ENCODE measurements at regions not wholly inside any gene's neighbourhood (a gene's known extent, or its start where the extent isn't known, plus 50 kb on each side); places are given as distances from the start of the nearest gene placed in this dataset.

DNA sequence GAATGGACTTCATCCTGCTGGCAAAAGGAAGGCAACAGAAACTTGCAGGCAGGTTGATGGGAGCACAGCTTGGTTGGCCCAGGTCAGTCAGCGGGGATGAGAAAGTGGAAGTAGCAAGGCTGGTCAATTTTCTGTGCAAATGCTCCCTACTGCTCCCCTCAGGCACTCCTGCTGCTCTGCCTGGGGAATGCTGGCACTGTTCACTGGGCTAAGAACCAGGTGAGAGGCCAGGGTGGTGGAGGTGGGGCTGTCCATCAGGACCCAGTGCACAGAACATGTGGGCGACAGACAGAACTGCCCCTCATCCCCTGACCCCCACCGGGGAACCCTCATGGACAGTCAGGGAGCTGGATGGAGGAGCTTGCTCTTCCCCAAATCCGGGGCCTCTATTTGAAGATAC is 593.1 kb downstream of the IRX1 start:
- intact Hi-C loops (cut with DNase I; ENCODE audit: low total_unique reads) = no loop called here
- no peak for TF ChIP-seq POLR2A (IDR thresholded peaks at IDR 0.05)
- TF ChIP-seq, protein P1, sequence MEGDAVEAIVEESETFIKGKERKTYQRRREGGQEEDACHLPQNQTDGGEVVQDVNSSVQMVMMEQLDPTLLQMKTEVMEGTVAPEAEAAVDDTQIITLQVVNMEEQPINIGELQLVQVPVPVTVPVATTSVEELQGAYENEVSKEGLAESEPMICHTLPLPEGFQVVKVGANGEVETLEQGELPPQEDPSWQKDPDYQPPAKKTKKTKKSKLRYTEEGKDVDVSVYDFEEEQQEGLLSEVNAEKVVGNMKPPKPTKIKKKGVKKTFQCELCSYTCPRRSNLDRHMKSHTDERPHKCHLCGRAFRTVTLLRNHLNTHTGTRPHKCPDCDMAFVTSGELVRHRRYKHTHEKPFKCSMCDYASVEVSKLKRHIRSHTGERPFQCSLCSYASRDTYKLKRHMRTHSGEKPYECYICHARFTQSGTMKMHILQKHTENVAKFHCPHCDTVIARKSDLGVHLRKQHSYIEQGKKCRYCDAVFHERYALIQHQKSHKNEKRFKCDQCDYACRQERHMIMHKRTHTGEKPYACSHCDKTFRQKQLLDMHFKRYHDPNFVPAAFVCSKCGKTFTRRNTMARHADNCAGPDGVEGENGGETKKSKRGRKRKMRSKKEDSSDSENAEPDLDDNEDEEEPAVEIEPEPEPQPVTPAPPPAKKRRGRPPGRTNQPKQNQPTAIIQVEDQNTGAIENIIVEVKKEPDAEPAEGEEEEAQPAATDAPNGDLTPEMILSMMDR (IDR thresholded peaks at IDR 0.05) = no peak
- DNase-seq (ENCODE audit: low spot score in 2 of 2) = no peak
- H3K4me3 ChIP-seq (ENCODE audit: low read depth, poor library complexity, severe bottlenecking) = no peak overlapping the region
- 87 to 92% methylated on average over 4 of the region's 4 CpGs for WGBS, 2 donors

- no peak overlapping the region for H3K4me3 ChIP-seq (ENCODE audit: low read depth, poor library complexity, severe bottlenecking)
- intact Hi-C loops (cut with DNase I; ENCODE audit: low total_unique reads) = no loop called here
- DNase-seq (ENCODE audit: low spot score in 2 of 2) = no peak
- TF ChIP-seq, protein P1 (IDR thresholded peaks at IDR 0.05) = no peak
- TF ChIP-seq POLR2A (IDR thresholded peaks at IDR 0.05) = no peak
- WGBS, 2 donors = 40 to 57% methylated on average over 2 of the region's 2 CpGs
Observed at GRCh38 chr5:4189317-4189716, 593.7 kb downstream of the IRX1 start.

- 92 to 95% methylated on average over 3 of the region's 3 CpGs for WGBS, 2 donors
- H3K4me3 ChIP-seq (ENCODE audit: low read depth, poor library complexity, severe bottlenecking) = no peak overlapping the region
- TF ChIP-seq, protein P1 (IDR thresholded peaks at IDR 0.05) = no peak
- TF ChIP-seq POLR2A (IDR thresholded peaks at IDR 0.05) = no peak
- DNase-seq (ENCODE audit: low spot score in 2 of 2) = no peak
- intact Hi-C loops (cut with DNase I; ENCODE audit: low total_unique reads) = no loop called here
Observed at GRCh38 chr5:4191041-4191440, 595.4 kb downstream of the IRX1 start.

DNA sequence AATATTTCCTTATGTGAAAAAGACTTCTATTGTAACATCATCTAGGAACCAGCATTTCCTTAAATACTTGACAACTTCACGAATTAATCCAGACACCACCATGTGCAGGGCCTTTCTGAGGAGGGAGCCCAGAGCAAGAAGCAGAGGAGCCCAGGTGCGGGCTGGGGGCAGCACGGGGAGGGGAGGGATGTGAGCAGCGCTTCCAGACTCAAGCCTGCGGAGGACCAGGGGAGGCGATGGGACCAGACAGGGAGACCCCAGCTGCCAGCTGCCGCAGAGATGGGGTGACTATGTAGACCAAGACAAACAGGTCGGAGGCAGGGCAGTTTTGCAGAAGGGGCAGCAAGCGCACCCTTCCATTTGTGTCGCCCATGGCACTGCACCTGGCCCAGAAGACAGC is 596.1 kb downstream of the IRX1 start:
- DNase-seq (ENCODE audit: low spot score in 2 of 2) = no peak
- WGBS, 2 donors = 94 to 97% methylated on average over 10 of the region's 10 CpGs
- intact Hi-C loops (cut with DNase I; ENCODE audit: low total_unique reads) = no loop called here
- TF ChIP-seq, protein P1 (IDR thresholded peaks at IDR 0.05) = no peak
- TF ChIP-seq POLR2A (IDR thresholded peaks at IDR 0.05) = no peak
- no peak overlapping the region for H3K4me3 ChIP-seq (ENCODE audit: low read depth, poor library complexity, severe bottlenecking)

DNA sequence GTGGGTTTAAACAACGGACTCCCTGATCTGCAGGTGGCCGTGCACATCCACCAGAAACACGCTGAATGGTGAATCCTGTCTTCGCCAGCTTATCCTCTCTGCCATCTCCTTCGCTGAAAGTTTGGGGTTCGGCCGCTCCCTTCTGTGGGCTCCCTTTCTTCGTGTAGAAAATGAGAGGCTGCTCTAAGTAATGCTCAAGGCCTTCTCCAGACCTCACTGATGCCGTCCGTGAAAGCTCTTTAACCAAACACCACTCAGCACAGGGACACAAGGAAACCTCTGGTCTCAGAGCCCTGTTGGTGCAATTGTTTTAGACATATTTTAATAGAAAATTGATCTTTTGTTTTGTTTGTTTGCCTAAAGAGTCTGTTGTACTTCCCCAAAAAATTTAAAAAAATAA is 596.5 kb downstream of the IRX1 start:
- H3K4me3 ChIP-seq (ENCODE audit: low read depth, poor library complexity, severe bottlenecking) = no peak overlapping the region
- no peak for TF ChIP-seq POLR2A (IDR thresholded peaks at IDR 0.05)
- TF ChIP-seq, protein P1 (IDR thresholded peaks at IDR 0.05) = no peak
- 92 to 97% methylated on average over 10 of the region's 10 CpGs for WGBS, 2 donors
- intact Hi-C loops (cut with DNase I; ENCODE audit: low total_unique reads) = no loop called here
- DNase-seq (ENCODE audit: low spot score in 2 of 2) = no peak

DNA sequence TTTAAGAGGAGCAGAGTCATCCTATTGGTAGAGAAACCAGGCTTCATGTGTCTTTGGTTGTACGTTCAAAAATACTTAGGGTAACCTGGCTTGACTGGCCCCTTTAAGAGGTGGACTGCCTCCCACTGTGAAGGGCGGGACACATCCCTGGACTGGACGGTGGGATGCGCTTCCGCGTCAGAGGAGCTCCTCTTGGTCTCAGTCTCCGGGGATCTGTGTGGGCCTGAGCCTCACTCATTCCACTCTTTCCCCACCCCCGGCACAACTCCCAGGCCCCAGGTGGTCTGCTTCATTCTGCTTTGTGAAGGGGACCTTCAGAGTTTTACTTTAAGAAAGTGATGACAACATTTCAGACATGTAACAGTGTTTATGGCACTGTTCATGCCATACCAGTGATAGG is 601.1 kb downstream of the IRX1 start:
- DNase-seq (ENCODE audit: low spot score in 2 of 2) = no peak
- intact Hi-C loops (cut with DNase I; ENCODE audit: low total_unique reads) = no loop called here
- 71 to 77% methylated on average over 8 of the region's 8 CpGs for WGBS, 2 donors
- H3K4me3 ChIP-seq (ENCODE audit: low read depth, poor library complexity, severe bottlenecking) = no peak overlapping the region
- TF ChIP-seq, protein P1 (IDR thresholded peaks at IDR 0.05) = no peak
- no peak for TF ChIP-seq POLR2A (IDR thresholded peaks at IDR 0.05)
